HepG2 (cell line): ENCODE measurements at regions not wholly inside any gene's neighbourhood (a gene's known extent, or its start where the extent isn't known, plus 50 kb on each side); places are given as distances from the start of the nearest gene placed in this dataset.

Experiments used
- ATAC-seq: fragments of 200-7000 bp; cut with Tn5 transposase; 3 replicates; pipeline ENCODE4 v1.9.1; 2020; ENCODE audit warnings: mild to moderate bottlenecking, moderate library complexity
- BruUV-seq: library from RNA; stranded (reverse); fragments of 400-500 nt; replicated peaks from 2 replicates; lab custom pipeline; 2021; lab: Mats Ljungman, UMichigan
- CTCF ChIA-PET: fragments of 300-600 bp; formaldehyde crosslinking; extraction: SDS; loops from one replicate; lab custom pipeline; 2021; ENCODE audit warnings: low total read pairs, inconsistent platforms, low intra/inter-chr PET ratio; lab: Yijun Ruan, JAX
- POLR2A ChIA-PET: fragments of 350-600 bp; sonication (Branson Sonifier 250); formaldehyde crosslinking; loops from one replicate; lab custom pipeline; 2020; ENCODE audit warnings: antibody characterized with exemption, inconsistent platforms; lab: Yijun Ruan, JAX
- DNase-seq: peaks from one replicate; pipeline ENCODE4 v3.0.0-alpha.2; 2015; ENCODE audit warnings: low spot score
- FAIRE-seq: peaks from 3 replicates; lab custom pipeline; 2011; peaks lifted over from hg19 to GRCh38; lab: Jason Lieb, UNC
- H2AFZ ChIP-seq: one replicate; pipeline ENCODE4 v1.6.1; 2011; ENCODE audit warnings: low read length, inconsistent platforms
- H3K27ac ChIP-seq: fragments of 300-600 bp; 3 replicates; pipeline ENCODE4 v1.8.0; 2011; ENCODE audit warnings: mixed run types, mild to moderate bottlenecking, mixed read lengths, low read length, inconsistent platforms; ENCODE audit not compliant: insufficient read depth; ENCODE audit errors: extremely low read length
- H3K27me3 ChIP-seq, 2 experiments: fragments of 200-600 bp in 1 of 2; 2 replicates in 1 of 2; 3 replicates in 1 of 2; pipeline versions ENCODE4 v1.6.0 to v1.8.0; 2011; ENCODE audit warnings: low read length in 2 of 2, mild to moderate bottlenecking in 2 of 2, moderate library complexity in 2 of 2, inconsistent platforms in 1 of 2; ENCODE audit not compliant: insufficient read depth in 2 of 2, control insufficient read depth in 1 of 2
- H3K36me3 ChIP-seq, 2 experiments: fragments of 200-600 bp in 1 of 2; replicated peaks in 1 of 2; 2 replicates in 1 of 2; 3 replicates in 1 of 2; pipeline versions ENCODE4 v1.5.1 to v1.8.0; 2011; ENCODE audit warnings: low read length in 2 of 2, inconsistent platforms in 1 of 2; ENCODE audit not compliant: insufficient read depth in 2 of 2, control insufficient read depth in 1 of 2
- H3K4me1 ChIP-seq: 2 replicates; pipeline ENCODE4 v1.5.1; 2012; ENCODE audit warnings: low read length, inconsistent platforms; ENCODE audit not compliant: insufficient read depth
- H3K4me2 ChIP-seq: 2 replicates; pipeline ENCODE4 v1.6.0; 2011; ENCODE audit warnings: low read depth, low read length, inconsistent platforms
- H3K4me3 ChIP-seq, 3 experiments: fragments of 200-600 bp in 1 of 3; sonication (generic), shearing (Covaris generic) in 1 of 3; replicated peaks in 1 of 3; 2 replicates each; pipeline ENCODE4 v1.5.1; 2011 to 2016; ENCODE audit warnings: low read length in 3 of 3, inconsistent platforms in 2 of 3, low read depth in 2 of 3, mild to moderate bottlenecking in 2 of 3, control low read depth in 1 of 3, mixed read lengths in 1 of 3; ENCODE audit not compliant: insufficient read depth in 1 of 3
- H3K79me2 ChIP-seq: one replicate; pipeline ENCODE4 v1.6.1; 2011; ENCODE audit warnings: low read length, inconsistent platforms; ENCODE audit not compliant: insufficient read depth
- H3K9ac ChIP-seq: 2 replicates; pipeline ENCODE4 v1.6.0; 2011; ENCODE audit warnings: mild to moderate bottlenecking, low read depth, low read length, inconsistent platforms; ENCODE audit not compliant: insufficient read depth
- H3K9me3 ChIP-seq: 2 replicates; pipeline ENCODE4 v1.5.1; 2012; ENCODE audit warnings: mild to moderate bottlenecking, low read length
- H4K20me1 ChIP-seq: 2 replicates; pipeline ENCODE4 v1.6.0; 2011; ENCODE audit warnings: inconsistent platforms, mild to moderate bottlenecking, low read length, moderate library complexity; ENCODE audit not compliant: insufficient read depth
- ARID5B ChIP-seq: IDR thresholded peaks from 2 replicates; pipeline ENCODE4 v1.4.0; 2020; ENCODE audit warnings: mild to moderate bottlenecking, missing genetic modification reagents
- DNMT3B ChIP-seq: conservative IDR thresholded peaks from 2 replicates; pipeline ENCODE4 v1.6.1; 2016; ENCODE audit warnings: missing biosample characterization, control low read depth
- GATAD2A ChIP-seq: IDR thresholded peaks from 2 replicates; pipeline ENCODE4 v1.6.1; 2016
- HNRNPH1 ChIP-seq: fragments of 200-400 bp; formaldehyde crosslinking; optimal IDR thresholded peaks from 2 replicates; pipeline ENCODE3; 2017; ENCODE audit warnings: mild to moderate bottlenecking, low read depth, low read length
- MAZ ChIP-seq, 2 experiments: sonication (generic) in 1 of 2; formaldehyde crosslinking in 1 of 2; IDR thresholded peaks; 2 replicates each; pipeline versions ENCODE4 v1.5.0 to v1.6.1; 2012 to 2020; ENCODE audit warnings: low read depth in 2 of 2, mild to moderate bottlenecking in 2 of 2, borderline replicate concordance in 1 of 2, improper control_type of control experiment in 1 of 2, low read length in 1 of 2, missing genetic modification reagents in 1 of 2, moderate library complexity in 1 of 2
- SPEN ChIP-seq: sonication (generic); formaldehyde crosslinking; IDR thresholded peaks from 2 replicates; pipeline ENCODE4 v1.5.1; 2020; ENCODE audit warnings: low read depth, mild to moderate bottlenecking, missing genetic modification reagents
- TEAD3 ChIP-seq: optimal IDR thresholded peaks from 2 replicates; pipeline ENCODE3; 2016; ENCODE audit warnings: borderline replicate concordance
- ZNF329 ChIP-seq: sonication (generic); formaldehyde crosslinking; IDR thresholded peaks from 2 replicates; pipeline ENCODE4 v1.9.0; 2021; ENCODE audit warnings: low read depth, mild to moderate bottlenecking, missing genetic modification reagents
- ZNF430 ChIP-seq: sonication (generic); formaldehyde crosslinking; IDR thresholded peaks from 2 replicates; pipeline ENCODE4 v1.9.0; 2021; ENCODE audit warnings: mild to moderate bottlenecking, missing genetic modification reagents
- ZNF777 ChIP-seq: sonication (generic); formaldehyde crosslinking; IDR thresholded peaks from 2 replicates; pipeline ENCODE4 v1.4.0; 2020; ENCODE audit warnings: missing genetic modification reagents
- WGBS: methylation state at CpG from one replicate; pipeline ENCODE4 v1.1.6; 2017; ENCODE audit warnings: low lambda C conversion rate; 5-methylcytosine and 5-hydroxymethylcytosine counted together
- in situ Hi-C: cut with HindIII; loops from 2 replicates; pipeline ENCODE4 v1.10.0; 2017; ENCODE audit warnings: low pct_unique_long_range_greater_than_20kb; ENCODE audit not compliant: extremely low pct_ligation_motif_present
- intact Hi-C: fragments of 100-400 bp; cut with micrococcal nuclease; formaldehyde crosslinking; loops from one replicate; pipeline ENCODE4 v1.10.0; 2022; ENCODE audit not compliant: unreplicated experiment
- TF ChIP-seq, protein P1 (sequence below): sonication (generic); formaldehyde crosslinking; IDR thresholded peaks from 2 replicates; pipeline ENCODE4 v1.8.0; 2022; ENCODE audit warnings: missing genetic modification reagents, mild to moderate bottlenecking, moderate library complexity, borderline replicate concordance
- TF ChIP-seq, protein P2 (sequence below), 2 experiments: fragments of 450-650 bp in 1 of 2; sonication (generic) in 1 of 2; formaldehyde crosslinking; IDR thresholded peaks; 2 replicates each; pipeline versions ENCODE4 v1.5.0 to v1.8.0; 2020 to 2022; ENCODE audit warnings: mild to moderate bottlenecking in 1 of 2, missing genetic modification reagents in 1 of 2

- peak; percentile 15; the same call in 1 of the 2 replicates for TF ChIP-seq GATAD2A (CRISPR knock-in tag)
- TF ChIP-seq, all 625 proteins: peak for 31
Measured at GRCh38 chr2:138275881-138276280, 225.7 kb upstream of the SPOPL start (continued).

DNA sequence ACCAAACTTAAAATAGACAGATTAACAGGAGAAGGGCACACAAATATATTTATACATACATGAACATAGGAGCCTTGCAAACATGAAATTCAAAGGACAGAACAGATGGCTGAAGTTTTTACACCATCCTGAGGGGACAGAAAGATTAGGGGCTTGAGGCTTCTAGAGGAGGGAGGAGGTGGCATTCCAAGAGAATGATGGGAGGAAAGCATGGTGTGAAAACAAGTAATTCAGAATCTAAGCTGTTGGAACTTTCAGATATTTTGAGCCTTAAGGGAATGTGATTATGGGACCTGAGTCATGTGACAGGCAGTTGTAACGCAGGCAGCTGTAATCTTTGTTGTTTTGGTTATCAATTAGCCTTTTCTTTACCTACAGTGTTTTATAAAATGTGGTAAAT, 225.2 kb upstream of the SPOPL start:
- Histone ChIP-seq H3K9me3 (no peaks in the 10 kb centered on the region), H3K79me2 (no peaks in the 10 kb centered on the region), H3K27ac (peak overlapping the region; percentile 53), H3K36me3 (no peaks in the 10 kb centered on the region), H2AFZ (peak overlapping the region; percentile 8), H4K20me1 (no peaks in the 10 kb centered on the region), H3K27me3 (no peaks in the 10 kb centered on the region), H3K4me3 (peak overlapping the region in 2 of 3 experiments; percentile 23 to 43; a peak in 3 of 6 replicates), H3K4me2 (peak overlapping the region; percentile 77), H3K4me1 (peaks cover 75% of the 10 kb centered on the region), H3K9ac (peak overlapping the region; percentile 16)
- ATAC-seq (peak; percentile 44), DNase-seq (peak; percentile 21), FAIRE-seq (no peak)
- BruUV-seq = TSS peak; percentile 48
- ChIA-PET CTCF (no interaction called here), POLR2A (interaction anchor here (0.8 to 1.1 kb wide), 2 partner anchors 307 to 312 kb away, joined by 3 to 5 read pairs; partner anchors contain the start of gene HNMT)
- in situ Hi-C loops (no loop called here), intact Hi-C loops (loop anchor here (5.0 to 10.0 kb wide), 4 partner anchors 94 to 551 kb away; partner anchors contain the start of gene SPOPL)
- 17% methylated on average over 1 of the region's 1 CpG for WGBS
- TF ChIP-seq ZNF777 (no peak), MAZ (IDR thresholded peaks at IDR 0.05; ENCODE audit: borderline replicate concordance, low read depth, low read length) (no peak), MAZ (CRISPR knock-in tag; IDR thresholded peaks at IDR 0.05; ENCODE audit: low read depth) (no peak), TEAD3 (CRISPR knock-in tag) (peak; percentile 57), ZNF329 (CRISPR knock-in tag) (no peak), HNRNPH1 (no peak), ARID5B (0 out of 2 replicates have a peak, but pooled peaks have one; percentile 15), DNMT3B (CRISPR knock-in tag) (0 out of 2 replicates have a peak, but pooled peaks have one; percentile 33), SPEN (CRISPR knock-in tag) (no peak), ZNF430 (CRISPR knock-in tag) (no peak)
- TF ChIP-seq, protein P1, sequence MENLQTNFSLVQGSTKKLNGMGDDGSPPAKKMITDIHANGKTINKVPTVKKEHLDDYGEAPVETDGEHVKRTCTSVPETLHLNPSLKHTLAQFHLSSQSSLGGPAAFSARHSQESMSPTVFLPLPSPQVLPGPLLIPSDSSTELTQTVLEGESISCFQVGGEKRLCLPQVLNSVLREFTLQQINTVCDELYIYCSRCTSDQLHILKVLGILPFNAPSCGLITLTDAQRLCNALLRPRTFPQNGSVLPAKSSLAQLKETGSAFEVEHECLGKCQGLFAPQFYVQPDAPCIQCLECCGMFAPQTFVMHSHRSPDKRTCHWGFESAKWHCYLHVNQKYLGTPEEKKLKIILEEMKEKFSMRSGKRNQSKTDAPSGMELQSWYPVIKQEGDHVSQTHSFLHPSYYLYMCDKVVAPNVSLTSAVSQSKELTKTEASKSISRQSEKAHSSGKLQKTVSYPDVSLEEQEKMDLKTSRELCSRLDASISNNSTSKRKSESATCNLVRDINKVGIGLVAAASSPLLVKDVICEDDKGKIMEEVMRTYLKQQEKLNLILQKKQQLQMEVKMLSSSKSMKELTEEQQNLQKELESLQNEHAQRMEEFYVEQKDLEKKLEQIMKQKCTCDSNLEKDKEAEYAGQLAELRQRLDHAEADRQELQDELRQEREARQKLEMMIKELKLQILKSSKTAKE = no peak
- TF ChIP-seq, protein P2, sequence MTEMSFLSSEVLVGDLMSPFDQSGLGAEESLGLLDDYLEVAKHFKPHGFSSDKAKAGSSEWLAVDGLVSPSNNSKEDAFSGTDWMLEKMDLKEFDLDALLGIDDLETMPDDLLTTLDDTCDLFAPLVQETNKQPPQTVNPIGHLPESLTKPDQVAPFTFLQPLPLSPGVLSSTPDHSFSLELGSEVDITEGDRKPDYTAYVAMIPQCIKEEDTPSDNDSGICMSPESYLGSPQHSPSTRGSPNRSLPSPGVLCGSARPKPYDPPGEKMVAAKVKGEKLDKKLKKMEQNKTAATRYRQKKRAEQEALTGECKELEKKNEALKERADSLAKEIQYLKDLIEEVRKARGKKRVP (CRISPR knock-in tag; IDR thresholded peaks at IDR 0.05) = no peak
